ENCODE measurements at regions not wholly inside any gene's neighbourhood (a gene's known extent, or its start where the extent isn't known, plus 50 kb on each side); places are given as distances from the start of the nearest gene placed in this dataset.
"Not testable (repeated sequence)": the region's sequence is repeated elsewhere in the genome, so short reads cannot be mapped to it uniquely, and the experiment has no call there.

DNA sequence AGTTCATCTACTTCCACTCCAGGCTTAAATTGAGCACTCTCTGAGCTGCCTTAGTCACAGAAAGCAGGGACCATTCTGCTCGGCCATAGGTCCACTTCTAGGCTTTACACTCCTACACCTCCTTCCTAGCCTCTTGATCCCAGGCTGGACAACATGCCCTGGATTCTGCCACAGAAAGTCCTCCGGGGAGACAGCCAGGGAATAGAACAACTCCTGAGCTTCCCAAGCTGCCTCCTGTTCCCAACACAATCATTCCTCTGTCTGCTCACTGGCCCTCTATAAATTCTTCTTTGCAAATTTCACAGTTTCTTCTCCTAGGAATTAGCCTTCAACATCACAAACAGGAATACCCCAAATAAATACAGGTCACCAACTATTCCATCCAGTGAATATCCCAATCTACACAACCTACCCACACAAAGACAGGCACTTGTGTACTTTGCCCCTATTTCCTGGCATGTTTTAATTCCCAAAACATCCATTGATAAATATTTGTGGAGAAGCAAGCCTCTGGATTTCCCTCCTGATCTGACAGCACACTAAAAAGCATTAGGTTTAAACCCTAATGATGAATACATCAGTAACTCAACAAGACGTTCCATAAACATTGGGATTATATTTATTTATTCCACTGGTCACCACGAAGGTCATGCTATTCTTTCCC is 125.5 kb downstream of the ENC1 start:
- DNase-seq: no peak
- no peaks in the 10 kb centered on the region for H3K36me3 Mint-ChIP-seq (ENCODE audit: unreplicated experiment)
- H3K9me3 Mint-ChIP-seq (ENCODE audit: unreplicated experiment): no peaks in the 10 kb centered on the region
- peaks cover 26% of the 10 kb centered on the region for H3K4me1 Mint-ChIP-seq (ENCODE audit: low read depth, unreplicated experiment)
- peaks cover 3% of the 10 kb centered on the region for H3K27me3 Mint-ChIP-seq (ENCODE audit: unreplicated experiment)
- TF ChIP-seq, protein P1, sequence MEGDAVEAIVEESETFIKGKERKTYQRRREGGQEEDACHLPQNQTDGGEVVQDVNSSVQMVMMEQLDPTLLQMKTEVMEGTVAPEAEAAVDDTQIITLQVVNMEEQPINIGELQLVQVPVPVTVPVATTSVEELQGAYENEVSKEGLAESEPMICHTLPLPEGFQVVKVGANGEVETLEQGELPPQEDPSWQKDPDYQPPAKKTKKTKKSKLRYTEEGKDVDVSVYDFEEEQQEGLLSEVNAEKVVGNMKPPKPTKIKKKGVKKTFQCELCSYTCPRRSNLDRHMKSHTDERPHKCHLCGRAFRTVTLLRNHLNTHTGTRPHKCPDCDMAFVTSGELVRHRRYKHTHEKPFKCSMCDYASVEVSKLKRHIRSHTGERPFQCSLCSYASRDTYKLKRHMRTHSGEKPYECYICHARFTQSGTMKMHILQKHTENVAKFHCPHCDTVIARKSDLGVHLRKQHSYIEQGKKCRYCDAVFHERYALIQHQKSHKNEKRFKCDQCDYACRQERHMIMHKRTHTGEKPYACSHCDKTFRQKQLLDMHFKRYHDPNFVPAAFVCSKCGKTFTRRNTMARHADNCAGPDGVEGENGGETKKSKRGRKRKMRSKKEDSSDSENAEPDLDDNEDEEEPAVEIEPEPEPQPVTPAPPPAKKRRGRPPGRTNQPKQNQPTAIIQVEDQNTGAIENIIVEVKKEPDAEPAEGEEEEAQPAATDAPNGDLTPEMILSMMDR (IDR thresholded peaks at IDR 0.05; ENCODE audit: partially characterized antibody, unreplicated experiment): no peak
- no peak overlapping the region for H3K4me3 Mint-ChIP-seq (ENCODE audit: unreplicated experiment)
- H3K27ac Mint-ChIP-seq (ENCODE audit: unreplicated experiment): no peak overlapping the region

DNA sequence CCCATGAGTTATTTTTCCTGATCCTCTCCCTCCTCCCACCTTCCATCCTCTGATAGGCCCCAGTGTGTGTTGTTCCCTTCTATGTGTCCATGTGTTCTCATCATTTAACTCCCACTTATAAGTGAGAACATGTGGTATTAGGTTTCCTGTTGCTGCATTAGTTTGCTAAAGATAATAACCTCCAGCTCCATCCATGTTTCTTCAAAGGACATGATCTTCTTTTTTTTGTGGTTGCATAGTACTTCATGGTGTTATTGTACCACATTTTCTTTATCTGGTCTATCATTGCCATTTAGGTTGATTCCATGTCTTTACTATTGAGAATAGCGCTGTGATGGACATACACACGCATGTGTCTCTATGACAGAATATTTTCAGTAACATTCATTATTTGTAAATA is 128.8 kb downstream of the ENC1 start:
- not testable (repeated sequence) for DNase-seq; H3K27ac Mint-ChIP-seq (ENCODE audit: unreplicated experiment); H3K27me3 Mint-ChIP-seq (ENCODE audit: unreplicated experiment); H3K9me3 Mint-ChIP-seq (ENCODE audit: unreplicated experiment); H3K36me3 Mint-ChIP-seq (ENCODE audit: unreplicated experiment); H3K4me3 Mint-ChIP-seq (ENCODE audit: unreplicated experiment)
- H3K4me1 Mint-ChIP-seq (ENCODE audit: low read depth, unreplicated experiment): peaks cover 10% of the 10 kb centered on the region

DNA sequence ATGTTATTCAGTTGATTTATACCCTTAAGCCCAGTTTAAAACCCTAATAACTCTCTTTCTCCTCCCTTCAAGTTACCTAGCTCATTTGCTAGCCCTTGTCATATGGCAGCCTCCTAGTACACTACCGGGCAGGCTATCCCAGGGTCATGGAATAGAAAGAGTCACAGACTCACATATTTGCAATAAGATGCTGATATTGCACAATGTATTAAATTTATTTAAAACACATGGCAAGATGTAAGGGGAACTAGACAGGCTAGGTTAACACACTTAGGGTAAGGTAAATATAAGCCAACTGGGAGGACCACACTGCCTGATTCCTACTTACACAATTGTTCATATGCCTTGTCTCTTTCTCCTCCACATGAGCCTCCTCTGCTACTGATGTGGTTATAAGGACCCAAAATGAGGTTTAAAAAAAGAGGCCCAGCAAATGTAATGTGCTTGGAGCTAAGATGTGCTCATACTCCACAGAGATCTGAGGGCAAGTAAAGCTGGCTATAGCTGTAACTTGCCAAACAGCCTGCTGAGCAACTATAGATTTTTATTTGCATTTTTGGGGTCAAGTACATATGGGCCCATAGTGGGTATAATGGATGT is 130.0 kb downstream of the ENC1 start:
- Mint-ChIP-seq H3K4me3 (ENCODE audit: unreplicated experiment) (no peak overlapping the region), H3K36me3 (ENCODE audit: unreplicated experiment) (no peaks in the 10 kb centered on the region), H3K9me3 (ENCODE audit: unreplicated experiment) (no peaks in the 10 kb centered on the region), H3K4me1 (ENCODE audit: low read depth, unreplicated experiment) (peaks cover 6% of the 10 kb centered on the region), H3K27ac (ENCODE audit: unreplicated experiment) (no peak overlapping the region), H3K27me3 (ENCODE audit: unreplicated experiment) (no peaks in the 10 kb centered on the region)
- DNase-seq: no peak
- TF ChIP-seq, protein P1 (IDR thresholded peaks at IDR 0.05; ENCODE audit: partially characterized antibody, unreplicated experiment): no peak

DNA sequence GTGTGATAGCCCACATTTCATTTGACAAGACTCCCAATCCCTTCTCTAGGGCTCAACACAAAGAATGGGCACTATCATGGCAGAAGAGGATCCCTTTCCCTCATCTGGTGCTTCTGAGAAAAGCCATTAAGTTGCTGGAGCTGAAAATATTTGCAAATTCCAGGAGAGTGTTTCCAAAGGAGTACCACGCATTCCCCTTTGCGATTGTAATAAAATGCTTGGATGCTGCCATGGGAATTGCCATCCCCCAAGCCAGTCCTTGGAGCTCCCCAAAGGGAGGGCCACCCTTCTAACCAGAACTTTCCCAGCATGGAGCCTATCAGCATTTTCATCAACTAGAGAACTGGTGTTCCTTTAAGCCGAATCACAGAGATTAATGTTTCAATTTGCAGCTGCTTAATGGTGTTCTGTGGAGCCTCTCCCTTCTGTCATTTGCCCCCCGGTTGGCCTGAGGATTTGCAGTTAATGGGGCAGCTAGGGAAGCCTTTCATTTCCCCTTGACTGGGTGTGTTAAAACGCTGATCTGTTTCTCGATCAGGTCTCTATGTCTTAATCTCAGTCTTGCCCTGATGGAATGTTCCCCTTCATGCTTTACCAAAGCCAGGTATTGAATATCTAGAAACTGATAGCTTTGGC is 133.0 kb downstream of the ENC1 start:
- Mint-ChIP-seq H3K27ac (ENCODE audit: unreplicated experiment) (no peak overlapping the region), H3K9me3 (ENCODE audit: unreplicated experiment) (no peaks in the 10 kb centered on the region), H3K27me3 (ENCODE audit: unreplicated experiment) (no peaks in the 10 kb centered on the region), H3K4me1 (ENCODE audit: low read depth, unreplicated experiment) (peaks cover 7% of the 10 kb centered on the region), H3K36me3 (ENCODE audit: unreplicated experiment) (no peaks in the 10 kb centered on the region), H3K4me3 (ENCODE audit: unreplicated experiment) (no peak overlapping the region)
- no peak for DNase-seq
- TF ChIP-seq, protein P1 (IDR thresholded peaks at IDR 0.05; ENCODE audit: partially characterized antibody, unreplicated experiment): no peak

DNA sequence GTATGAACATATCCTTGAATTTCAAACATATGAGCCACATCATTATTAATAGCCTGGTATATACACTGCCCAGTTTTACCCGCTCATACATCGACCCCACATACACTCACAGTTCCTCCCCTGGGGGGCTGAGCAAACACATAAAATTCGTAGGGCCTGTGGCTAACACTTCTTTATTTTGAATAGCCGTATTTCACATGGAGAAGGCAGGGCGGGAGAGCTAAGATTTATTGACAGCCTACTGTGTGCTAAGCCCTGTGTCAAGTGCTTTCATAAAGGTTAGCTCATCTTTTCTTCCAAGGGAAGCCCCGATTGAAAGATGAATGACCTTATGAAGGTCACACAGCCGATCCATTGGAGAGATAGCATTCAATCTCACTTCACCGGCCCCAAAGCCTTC is 134.4 kb downstream of the ENC1 start:
- DNase-seq: no peak
- TF ChIP-seq, protein P1 (IDR thresholded peaks at IDR 0.05; ENCODE audit: partially characterized antibody, unreplicated experiment): no peak
- Mint-ChIP-seq H3K27ac (ENCODE audit: unreplicated experiment) (no peak overlapping the region), H3K9me3 (ENCODE audit: unreplicated experiment) (no peaks in the 10 kb centered on the region), H3K4me1 (ENCODE audit: low read depth, unreplicated experiment) (peaks cover 3% of the 10 kb centered on the region), H3K4me3 (ENCODE audit: unreplicated experiment) (no peak overlapping the region), H3K27me3 (ENCODE audit: unreplicated experiment) (no peaks in the 10 kb centered on the region), H3K36me3 (ENCODE audit: unreplicated experiment) (no peaks in the 10 kb centered on the region)
